ENCODE measurements at regions not wholly inside any gene's neighbourhood (a gene's known extent, or its start where the extent isn't known, plus 50 kb on each side); places are given as distances from the start of the nearest gene placed in this dataset.
"Not testable (repeated sequence)": the region's sequence is repeated elsewhere in the genome, so short reads cannot be mapped to it uniquely, and the experiment has no call there.

DNA sequence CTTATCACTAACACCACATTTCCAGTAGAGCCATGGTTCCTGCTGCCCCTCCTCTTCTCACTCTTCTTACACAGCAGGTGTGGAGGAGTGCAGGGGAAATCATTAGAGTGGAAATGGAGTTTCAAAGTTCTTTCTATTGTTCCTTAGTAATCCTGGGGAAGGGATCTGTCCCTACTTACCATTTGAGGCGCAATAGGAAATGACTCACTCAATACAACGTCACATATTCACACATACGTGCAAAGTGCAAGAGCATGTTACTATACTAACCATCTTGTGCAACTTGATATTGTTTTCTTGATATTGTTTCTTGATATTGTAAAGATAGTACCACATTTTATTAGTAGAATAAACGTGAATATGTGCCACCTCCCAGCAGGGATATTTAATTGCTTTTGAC lies 1010.2 kb downstream of the DNAJB9 start:
- intact Hi-C loops (cut with DNase I, micrococcal nuclease): no loop called here
- no peak overlapping the region for H3K4me3 ChIP-seq
- no peak for DNase-seq
- H3K9me3 ChIP-seq: peaks cover 32% of the 10 kb centered on the region
- ATAC-seq: no peak
- no peaks in the 10 kb centered on the region for H3K4me1 ChIP-seq (ENCODE audit: low read depth)
- TF ChIP-seq, protein P1, sequence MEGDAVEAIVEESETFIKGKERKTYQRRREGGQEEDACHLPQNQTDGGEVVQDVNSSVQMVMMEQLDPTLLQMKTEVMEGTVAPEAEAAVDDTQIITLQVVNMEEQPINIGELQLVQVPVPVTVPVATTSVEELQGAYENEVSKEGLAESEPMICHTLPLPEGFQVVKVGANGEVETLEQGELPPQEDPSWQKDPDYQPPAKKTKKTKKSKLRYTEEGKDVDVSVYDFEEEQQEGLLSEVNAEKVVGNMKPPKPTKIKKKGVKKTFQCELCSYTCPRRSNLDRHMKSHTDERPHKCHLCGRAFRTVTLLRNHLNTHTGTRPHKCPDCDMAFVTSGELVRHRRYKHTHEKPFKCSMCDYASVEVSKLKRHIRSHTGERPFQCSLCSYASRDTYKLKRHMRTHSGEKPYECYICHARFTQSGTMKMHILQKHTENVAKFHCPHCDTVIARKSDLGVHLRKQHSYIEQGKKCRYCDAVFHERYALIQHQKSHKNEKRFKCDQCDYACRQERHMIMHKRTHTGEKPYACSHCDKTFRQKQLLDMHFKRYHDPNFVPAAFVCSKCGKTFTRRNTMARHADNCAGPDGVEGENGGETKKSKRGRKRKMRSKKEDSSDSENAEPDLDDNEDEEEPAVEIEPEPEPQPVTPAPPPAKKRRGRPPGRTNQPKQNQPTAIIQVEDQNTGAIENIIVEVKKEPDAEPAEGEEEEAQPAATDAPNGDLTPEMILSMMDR (IDR thresholded peaks at IDR 0.05): no peak
- no peaks in the 10 kb centered on the region for H3K36me3 ChIP-seq (ENCODE audit: low read depth)

- intact Hi-C loops (cut with DNase I, micrococcal nuclease): no loop called here
- DNase-seq: no peak
- no peak for ATAC-seq
- Histone ChIP-seq H3K9me3 (peaks cover 32% of the 10 kb centered on the region), H3K4me3 (no peak overlapping the region), H3K36me3 (ENCODE audit: low read depth) (no peaks in the 10 kb centered on the region), H3K4me1 (ENCODE audit: low read depth) (no peaks in the 10 kb centered on the region)
- TF ChIP-seq, protein P1 (IDR thresholded peaks at IDR 0.05): no peak
These were observed 1012.5 kb downstream of the DNAJB9 start for GRCh38 chr7:109582211-109582610.

GRCh38 chr7:109596948-109597347 lies 1027.3 kb downstream of the DNAJB9 start:
- intact Hi-C loops (cut with DNase I, micrococcal nuclease); DNase-seq; H3K9me3 ChIP-seq: not testable (repeated sequence)

GRCh38 chr7:109611656-109612055 lies 1042.0 kb downstream of the DNAJB9 start:
- H3K4me1 ChIP-seq (ENCODE audit: low read depth): no peaks in the 10 kb centered on the region
- DNase-seq (no peak), ATAC-seq (no peak)
- no peak overlapping the region for H3K4me3 ChIP-seq
- H3K9me3 ChIP-seq: peaks cover 5% of the 10 kb centered on the region
- no peaks in the 10 kb centered on the region for H3K36me3 ChIP-seq (ENCODE audit: low read depth)
- intact Hi-C loops (cut with DNase I, micrococcal nuclease): no loop called here
- TF ChIP-seq, protein P1 (IDR thresholded peaks at IDR 0.05): no peak

More at GRCh38 chr7:109596948-109597347, 1027.3 kb downstream of the DNAJB9 start:
- ATAC-seq; H3K4me1 ChIP-seq (ENCODE audit: low read depth); H3K36me3 ChIP-seq (ENCODE audit: low read depth); H3K4me3 ChIP-seq: not testable (repeated sequence)

GRCh38 chr7:109616551-109617069 lies 1046.9 kb downstream of the DNAJB9 start:
- no peak for ATAC-seq

DNA sequence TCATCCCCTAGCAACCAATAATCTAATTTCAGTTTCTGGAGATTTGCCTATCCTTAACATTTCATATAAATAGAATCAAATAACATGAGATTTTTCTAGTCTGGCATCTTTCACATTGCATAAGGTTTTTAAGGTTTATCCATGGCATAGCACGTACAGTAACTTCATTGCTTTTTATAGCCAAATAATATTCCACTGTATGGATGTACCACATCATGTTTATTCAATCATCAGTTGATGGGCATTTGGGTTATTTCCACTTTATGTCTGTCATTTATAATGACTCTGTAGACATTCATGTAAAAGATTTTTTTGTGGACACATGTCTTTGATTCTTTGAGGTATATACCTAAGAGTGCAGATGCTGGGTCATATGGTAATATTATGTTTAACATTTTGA lies 1052.6 kb downstream of the DNAJB9 start:
- no peak overlapping the region for H3K4me3 ChIP-seq
- ATAC-seq (no peak), DNase-seq (no peak)
- no peaks in the 10 kb centered on the region for H3K4me1 ChIP-seq (ENCODE audit: low read depth)
- intact Hi-C loops (cut with DNase I, micrococcal nuclease): no loop called here
- no peaks in the 10 kb centered on the region for H3K36me3 ChIP-seq (ENCODE audit: low read depth)
- TF ChIP-seq, protein P1 (IDR thresholded peaks at IDR 0.05): no peak
- H3K9me3 ChIP-seq: peaks cover 29% of the 10 kb centered on the region

More at GRCh38 chr7:109616551-109617069, 1046.9 kb downstream of the DNAJB9 start:
- Histone ChIP-seq H3K4me1 (ENCODE audit: low read depth) (no peaks in the 10 kb centered on the region), H3K9me3 (peaks cover 4% of the 10 kb centered on the region), H3K4me3 (no peak overlapping the region), H3K36me3 (ENCODE audit: low read depth) (no peaks in the 10 kb centered on the region)
- TF ChIP-seq, protein P1 (IDR thresholded peaks at IDR 0.05): no peak
- no peak for DNase-seq
- intact Hi-C loops (cut with DNase I, micrococcal nuclease): no loop called here

DNA sequence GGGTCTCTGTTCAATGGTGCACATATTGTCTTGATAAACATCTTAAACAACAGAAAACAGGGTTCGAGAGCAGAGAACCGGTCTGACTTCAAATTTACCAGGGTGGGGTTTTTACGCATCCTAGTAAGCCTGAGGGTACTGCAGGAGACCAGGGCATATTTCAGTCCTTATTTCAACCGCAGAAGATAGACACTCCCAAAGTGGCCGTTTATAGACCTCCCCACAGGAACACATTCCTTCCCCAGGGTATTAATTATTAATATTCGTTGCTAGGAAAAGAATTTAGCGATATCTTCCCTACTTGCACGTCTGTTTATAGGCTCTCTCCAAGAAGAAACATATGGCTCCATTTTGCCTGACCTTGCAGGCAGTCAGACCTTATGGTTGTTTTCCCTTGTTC lies 1063.2 kb downstream of the DNAJB9 start:
- H3K36me3 ChIP-seq (ENCODE audit: low read depth); intact Hi-C loops (cut with DNase I, micrococcal nuclease); DNase-seq; H3K4me1 ChIP-seq (ENCODE audit: low read depth); H3K4me3 ChIP-seq; ATAC-seq: not testable (repeated sequence)
- H3K9me3 ChIP-seq: peaks cover 15% of the 10 kb centered on the region
